GM12873 (cell line): ENCODE measurements at regions not wholly inside any gene's neighbourhood (a gene's known extent, or its start where the extent isn't known, plus 50 kb on each side); places are given as distances from the start of the nearest gene placed in this dataset.

ENCODE experiments used
- TF ChIP-seq, protein P1 (sequence below): IDR thresholded peaks from 2 replicates; pipeline ENCODE4 v1.5.1; 2012; ENCODE audit warnings: low read depth, mild to moderate bottlenecking, moderate library complexity, low read length, control low read depth; ENCODE audit not compliant: insufficient read depth; ENCODE audit errors: missing control alignments

DNA sequence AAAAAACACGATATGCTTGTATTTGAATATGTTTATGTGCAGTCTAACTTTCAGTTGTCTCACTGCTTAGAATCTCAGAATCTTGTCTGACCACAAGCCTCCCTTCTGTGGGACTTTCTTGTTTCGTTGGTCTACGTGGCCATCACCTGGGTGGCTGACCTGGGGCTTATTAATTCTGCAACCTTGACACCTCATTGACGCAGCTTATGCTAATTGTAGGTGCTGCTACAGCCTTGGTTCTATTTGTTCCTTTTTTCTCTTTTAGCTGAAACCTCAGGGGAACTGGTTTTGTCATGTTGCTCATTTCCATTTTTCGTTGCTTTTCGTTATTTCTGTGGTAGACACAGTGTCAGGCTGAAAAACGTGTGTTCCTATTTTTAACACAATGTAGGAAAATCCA is 273.7 kb downstream of the SLC4A3 start:
- TF ChIP-seq, protein P1, sequence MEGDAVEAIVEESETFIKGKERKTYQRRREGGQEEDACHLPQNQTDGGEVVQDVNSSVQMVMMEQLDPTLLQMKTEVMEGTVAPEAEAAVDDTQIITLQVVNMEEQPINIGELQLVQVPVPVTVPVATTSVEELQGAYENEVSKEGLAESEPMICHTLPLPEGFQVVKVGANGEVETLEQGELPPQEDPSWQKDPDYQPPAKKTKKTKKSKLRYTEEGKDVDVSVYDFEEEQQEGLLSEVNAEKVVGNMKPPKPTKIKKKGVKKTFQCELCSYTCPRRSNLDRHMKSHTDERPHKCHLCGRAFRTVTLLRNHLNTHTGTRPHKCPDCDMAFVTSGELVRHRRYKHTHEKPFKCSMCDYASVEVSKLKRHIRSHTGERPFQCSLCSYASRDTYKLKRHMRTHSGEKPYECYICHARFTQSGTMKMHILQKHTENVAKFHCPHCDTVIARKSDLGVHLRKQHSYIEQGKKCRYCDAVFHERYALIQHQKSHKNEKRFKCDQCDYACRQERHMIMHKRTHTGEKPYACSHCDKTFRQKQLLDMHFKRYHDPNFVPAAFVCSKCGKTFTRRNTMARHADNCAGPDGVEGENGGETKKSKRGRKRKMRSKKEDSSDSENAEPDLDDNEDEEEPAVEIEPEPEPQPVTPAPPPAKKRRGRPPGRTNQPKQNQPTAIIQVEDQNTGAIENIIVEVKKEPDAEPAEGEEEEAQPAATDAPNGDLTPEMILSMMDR, result no peak

DNA sequence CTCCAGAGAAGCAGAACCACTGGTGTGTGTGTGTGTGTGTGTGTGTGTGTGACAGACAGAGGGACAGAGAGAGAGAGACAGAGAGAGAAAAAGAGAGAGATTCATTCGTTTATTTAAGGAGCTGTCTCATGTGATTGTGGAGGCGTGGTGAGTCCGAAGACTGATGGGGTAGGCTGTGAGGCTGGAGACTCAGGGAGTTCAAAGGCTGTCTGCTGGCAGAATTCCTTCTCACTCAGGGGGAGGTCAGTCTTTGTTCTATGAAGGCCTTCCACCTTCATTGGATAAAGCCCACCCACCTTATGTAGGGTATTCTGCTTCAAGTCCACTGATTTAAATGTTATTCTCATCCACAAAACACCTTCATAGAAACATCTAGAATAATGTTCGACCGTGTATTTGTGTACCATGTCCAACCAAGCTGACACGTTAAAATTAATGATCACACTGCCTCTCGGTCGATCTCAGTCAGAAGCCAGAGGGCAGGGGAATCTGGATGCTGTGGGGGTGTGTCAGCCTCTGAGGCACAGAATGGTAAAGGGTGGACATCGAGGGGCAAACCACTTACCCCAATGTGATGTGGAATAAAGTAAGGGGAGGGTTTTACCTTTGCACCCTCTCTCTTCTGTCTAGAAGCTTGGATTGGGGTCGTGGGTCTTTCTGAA is 275.6 kb downstream of the SLC4A3 start:
- TF ChIP-seq, protein P1, result no peak

DNA sequence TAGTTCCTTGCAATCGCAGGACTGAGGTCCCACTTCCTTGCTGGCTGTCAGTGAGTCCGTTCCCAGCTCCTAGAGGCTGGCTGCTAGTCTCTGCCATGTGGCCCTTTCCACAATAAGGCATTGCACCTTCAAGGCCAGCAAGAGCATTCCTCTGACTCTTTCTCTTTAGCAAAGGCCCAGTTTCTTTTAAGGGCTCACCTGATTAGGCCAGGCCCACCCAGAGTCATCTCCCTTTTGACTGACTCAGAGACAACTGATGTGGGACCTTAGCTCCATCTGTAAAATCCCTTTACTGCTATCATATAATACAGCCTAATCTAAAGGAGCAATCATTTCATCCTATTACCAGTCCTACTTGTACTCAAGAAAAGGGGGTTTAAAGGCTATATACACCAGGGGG is 278.2 kb downstream of the SLC4A3 start:
- TF ChIP-seq, protein P1, result no peak

DNA sequence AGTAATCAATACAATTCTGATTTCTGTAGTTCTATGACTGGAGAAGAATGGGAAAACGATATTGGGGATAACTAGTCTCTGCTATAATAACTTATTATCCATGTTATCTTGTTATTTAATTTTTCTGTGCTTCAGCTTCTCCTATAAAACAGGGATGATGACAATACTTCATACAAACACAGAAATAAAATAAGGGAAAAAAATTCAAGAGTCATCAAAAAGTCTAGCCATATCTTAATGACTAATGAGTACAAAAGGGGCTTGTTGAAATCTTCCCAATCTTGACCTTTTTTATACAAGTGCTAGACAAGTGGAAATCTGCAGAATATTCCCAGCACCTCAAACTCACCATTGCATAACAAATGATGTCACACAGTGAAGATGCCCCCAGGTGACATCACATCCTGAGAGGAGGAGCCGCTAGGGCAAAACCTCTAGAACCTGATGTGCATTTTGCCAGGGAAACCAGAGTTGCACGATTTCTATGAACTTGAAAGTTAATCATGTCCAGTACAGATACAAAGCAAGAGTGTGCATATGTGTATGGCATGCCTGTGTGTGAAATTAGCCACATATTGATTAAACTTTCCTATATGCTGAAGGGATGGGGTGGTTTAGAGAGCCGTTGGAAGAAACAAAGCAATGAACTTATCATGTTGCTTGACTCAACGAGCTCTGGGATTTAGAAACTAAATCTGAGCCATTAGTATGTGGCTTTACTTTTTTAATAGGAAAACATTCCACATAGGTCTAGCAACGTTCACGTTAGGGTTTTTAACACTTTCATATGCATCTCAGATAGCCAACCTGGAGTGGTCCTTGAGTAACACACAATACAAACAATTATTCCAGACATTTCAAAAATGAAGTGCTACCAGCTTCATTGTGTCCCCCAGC is 278.9 kb downstream of the SLC4A3 start:
- TF ChIP-seq, protein P1, result no peak

DNA sequence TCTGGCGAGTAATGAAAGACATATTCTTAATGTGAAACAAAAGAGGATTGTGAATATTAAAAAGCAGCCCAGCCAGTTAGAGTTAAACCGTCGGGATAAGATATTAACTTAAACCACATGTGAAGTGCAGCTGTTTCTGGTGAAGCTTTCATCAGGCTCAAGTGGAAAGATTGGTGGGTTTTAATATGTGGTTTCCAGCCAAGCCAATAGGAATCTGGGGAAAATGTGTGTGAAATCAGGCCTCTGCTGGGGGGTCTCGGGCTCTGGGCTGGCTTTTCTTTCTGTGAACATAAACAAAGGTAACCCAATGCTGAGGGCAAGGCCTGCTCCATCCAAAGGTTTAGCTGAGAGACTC is 279.6 kb downstream of the SLC4A3 start:
- TF ChIP-seq, protein P1, result no peak

DNA sequence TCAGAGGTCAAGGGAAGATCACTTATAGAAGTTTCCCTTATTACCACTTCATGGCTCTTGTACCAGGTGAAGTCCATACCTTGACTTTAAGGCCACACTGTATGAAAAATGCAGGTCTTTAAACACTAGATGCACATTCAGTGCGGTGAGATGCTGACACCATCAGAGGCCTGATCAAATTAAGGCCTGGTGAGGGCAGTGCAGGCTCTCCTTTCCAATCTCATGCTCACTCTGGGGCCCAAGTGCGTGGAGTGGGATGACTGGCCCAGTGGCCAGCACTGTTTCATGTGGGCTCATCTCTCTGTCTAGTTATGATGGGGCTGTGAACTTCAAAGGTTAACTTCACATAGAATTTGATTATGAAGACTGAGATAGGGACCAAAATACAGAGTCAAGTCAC is 281.1 kb downstream of the SLC4A3 start:
- TF ChIP-seq, protein P1, result no peak

DNA sequence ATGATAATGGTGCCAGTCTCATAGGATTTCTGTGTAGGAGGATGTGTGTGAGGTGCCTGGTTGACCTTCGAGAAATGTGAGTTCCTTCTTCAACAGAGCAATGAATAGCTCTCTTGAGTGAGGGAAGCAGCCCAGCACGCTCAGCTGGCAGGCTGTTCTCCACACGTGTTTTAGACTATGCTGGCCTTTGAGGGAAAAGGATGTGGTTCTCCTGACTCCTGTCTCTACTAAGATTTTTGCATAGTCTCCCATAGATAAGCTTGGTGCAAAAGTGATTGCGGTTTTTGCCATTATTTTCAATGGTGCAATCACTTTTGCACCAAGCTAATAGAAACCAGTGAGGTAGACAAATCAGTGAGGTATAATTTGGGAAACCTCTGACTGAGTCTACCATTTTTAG is 284.1 kb downstream of the SLC4A3 start:
- TF ChIP-seq, protein P1, result no peak
